ENCODE measurements at regions not wholly inside any gene's neighbourhood (a gene's known extent, or its start where the extent isn't known, plus 50 kb on each side); places are given as distances from the start of the nearest gene placed in this dataset.

DNA sequence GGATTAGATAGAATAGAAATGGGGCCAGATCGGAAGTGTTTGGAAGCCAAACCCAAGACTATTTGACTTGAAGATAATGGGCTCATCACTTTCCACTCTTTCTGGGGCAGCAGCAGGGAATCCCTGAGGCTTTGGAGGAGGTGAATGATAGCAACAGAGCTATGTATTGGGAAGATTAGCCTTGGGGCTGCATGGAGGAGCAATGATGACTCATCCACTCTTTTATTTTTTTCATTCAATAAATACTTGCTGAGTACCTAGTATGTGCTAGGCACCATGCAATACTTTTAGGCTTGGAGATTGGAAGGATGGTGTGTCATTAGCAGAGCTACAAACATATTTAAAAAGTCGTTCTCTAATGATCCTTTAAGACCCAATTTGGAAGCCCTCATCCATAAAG is 166.9 kb upstream of the FOXD3 start:
- Histone ChIP-seq H3K4me1 (ENCODE audit: insufficient read depth) (no peaks in the 10 kb centered on the region), H4K20me1 (replicated peaks; ENCODE audit: insufficient read depth) (no peaks in the 10 kb centered on the region), H3K27ac (ENCODE audit: low read depth) (no peak overlapping the region), H3F3A (replicated peaks; ENCODE audit: low read depth) (no peaks in the 10 kb centered on the region), H3K4me2 (no peak overlapping the region), H3K9me2 (ENCODE audit: insufficient read depth) (no peaks in the 10 kb centered on the region), H3K79me2 (replicated peaks; ENCODE audit: insufficient read depth) (no peaks in the 10 kb centered on the region), H3K27me3 (ENCODE audit: insufficient read depth) (no peaks in the 10 kb centered on the region), H2AFZ (peak overlapping the region; percentile 28; the same call in 1 of the 2 replicates), H3K4me3 (no peak overlapping the region), H3K36me3 (ENCODE audit: insufficient read depth) (no peaks in the 10 kb centered on the region)
- H3K4me1 Mint-ChIP-seq = peaks cover 5% of the 10 kb centered on the region
- H3K27me3 Mint-ChIP-seq (ENCODE audit: insufficient read depth, low read depth, poor library complexity) = peaks cover 2% of the 10 kb centered on the region
- TF ChIP-seq, protein P1, sequence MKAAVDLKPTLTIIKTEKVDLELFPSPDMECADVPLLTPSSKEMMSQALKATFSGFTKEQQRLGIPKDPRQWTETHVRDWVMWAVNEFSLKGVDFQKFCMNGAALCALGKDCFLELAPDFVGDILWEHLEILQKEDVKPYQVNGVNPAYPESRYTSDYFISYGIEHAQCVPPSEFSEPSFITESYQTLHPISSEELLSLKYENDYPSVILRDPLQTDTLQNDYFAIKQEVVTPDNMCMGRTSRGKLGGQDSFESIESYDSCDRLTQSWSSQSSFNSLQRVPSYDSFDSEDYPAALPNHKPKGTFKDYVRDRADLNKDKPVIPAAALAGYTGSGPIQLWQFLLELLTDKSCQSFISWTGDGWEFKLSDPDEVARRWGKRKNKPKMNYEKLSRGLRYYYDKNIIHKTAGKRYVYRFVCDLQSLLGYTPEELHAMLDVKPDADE (IDR thresholded peaks at IDR 0.05) = no peak
- TF ChIP-seq NANOG (IDR thresholded peaks at IDR 0.05; ENCODE audit: borderline replicate concordance) (no peak), ZNF114 (CRISPR knock-in tag; IDR thresholded peaks at IDR 0.05) (no peak), CREB1 (CRISPR knock-in tag; IDR thresholded peaks at IDR 0.05; ENCODE audit: low read depth) (no peak), STAT1 (IDR thresholded peaks at IDR 0.05; ENCODE audit: unreplicated experiment) (no peak), POLR2AphosphoS5 (IDR thresholded peaks at IDR 0.05; ENCODE audit: low read depth) (no peak), EZH2 (IDR thresholded peaks at IDR 0.05; ENCODE audit: low read depth, unreplicated experiment) (no peak), ZNF331 (CRISPR knock-in tag; IDR thresholded peaks at IDR 0.05; ENCODE audit: low read depth) (no peak), EZH2phosphoT487 (IDR thresholded peaks at IDR 0.05; ENCODE audit: unreplicated experiment) (no peak), JUNB (IDR thresholded peaks at IDR 0.05; ENCODE audit: unreplicated experiment) (no peak)
- TF ChIP-seq, protein P2, sequence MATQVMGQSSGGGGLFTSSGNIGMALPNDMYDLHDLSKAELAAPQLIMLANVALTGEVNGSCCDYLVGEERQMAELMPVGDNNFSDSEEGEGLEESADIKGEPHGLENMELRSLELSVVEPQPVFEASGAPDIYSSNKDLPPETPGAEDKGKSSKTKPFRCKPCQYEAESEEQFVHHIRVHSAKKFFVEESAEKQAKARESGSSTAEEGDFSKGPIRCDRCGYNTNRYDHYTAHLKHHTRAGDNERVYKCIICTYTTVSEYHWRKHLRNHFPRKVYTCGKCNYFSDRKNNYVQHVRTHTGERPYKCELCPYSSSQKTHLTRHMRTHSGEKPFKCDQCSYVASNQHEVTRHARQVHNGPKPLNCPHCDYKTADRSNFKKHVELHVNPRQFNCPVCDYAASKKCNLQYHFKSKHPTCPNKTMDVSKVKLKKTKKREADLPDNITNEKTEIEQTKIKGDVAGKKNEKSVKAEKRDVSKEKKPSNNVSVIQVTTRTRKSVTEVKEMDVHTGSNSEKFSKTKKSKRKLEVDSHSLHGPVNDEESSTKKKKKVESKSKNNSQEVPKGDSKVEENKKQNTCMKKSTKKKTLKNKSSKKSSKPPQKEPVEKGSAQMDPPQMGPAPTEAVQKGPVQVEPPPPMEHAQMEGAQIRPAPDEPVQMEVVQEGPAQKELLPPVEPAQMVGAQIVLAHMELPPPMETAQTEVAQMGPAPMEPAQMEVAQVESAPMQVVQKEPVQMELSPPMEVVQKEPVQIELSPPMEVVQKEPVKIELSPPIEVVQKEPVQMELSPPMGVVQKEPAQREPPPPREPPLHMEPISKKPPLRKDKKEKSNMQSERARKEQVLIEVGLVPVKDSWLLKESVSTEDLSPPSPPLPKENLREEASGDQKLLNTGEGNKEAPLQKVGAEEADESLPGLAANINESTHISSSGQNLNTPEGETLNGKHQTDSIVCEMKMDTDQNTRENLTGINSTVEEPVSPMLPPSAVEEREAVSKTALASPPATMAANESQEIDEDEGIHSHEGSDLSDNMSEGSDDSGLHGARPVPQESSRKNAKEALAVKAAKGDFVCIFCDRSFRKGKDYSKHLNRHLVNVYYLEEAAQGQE (IDR thresholded peaks at IDR 0.05; ENCODE audit: unreplicated experiment) = no peak
- TF ChIP-seq, protein P3, sequence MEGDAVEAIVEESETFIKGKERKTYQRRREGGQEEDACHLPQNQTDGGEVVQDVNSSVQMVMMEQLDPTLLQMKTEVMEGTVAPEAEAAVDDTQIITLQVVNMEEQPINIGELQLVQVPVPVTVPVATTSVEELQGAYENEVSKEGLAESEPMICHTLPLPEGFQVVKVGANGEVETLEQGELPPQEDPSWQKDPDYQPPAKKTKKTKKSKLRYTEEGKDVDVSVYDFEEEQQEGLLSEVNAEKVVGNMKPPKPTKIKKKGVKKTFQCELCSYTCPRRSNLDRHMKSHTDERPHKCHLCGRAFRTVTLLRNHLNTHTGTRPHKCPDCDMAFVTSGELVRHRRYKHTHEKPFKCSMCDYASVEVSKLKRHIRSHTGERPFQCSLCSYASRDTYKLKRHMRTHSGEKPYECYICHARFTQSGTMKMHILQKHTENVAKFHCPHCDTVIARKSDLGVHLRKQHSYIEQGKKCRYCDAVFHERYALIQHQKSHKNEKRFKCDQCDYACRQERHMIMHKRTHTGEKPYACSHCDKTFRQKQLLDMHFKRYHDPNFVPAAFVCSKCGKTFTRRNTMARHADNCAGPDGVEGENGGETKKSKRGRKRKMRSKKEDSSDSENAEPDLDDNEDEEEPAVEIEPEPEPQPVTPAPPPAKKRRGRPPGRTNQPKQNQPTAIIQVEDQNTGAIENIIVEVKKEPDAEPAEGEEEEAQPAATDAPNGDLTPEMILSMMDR (conservative IDR thresholded peaks at IDR 0.05; ENCODE audit: low read depth in 2 of 2) = no peak
- TF ChIP-seq, protein P4, sequence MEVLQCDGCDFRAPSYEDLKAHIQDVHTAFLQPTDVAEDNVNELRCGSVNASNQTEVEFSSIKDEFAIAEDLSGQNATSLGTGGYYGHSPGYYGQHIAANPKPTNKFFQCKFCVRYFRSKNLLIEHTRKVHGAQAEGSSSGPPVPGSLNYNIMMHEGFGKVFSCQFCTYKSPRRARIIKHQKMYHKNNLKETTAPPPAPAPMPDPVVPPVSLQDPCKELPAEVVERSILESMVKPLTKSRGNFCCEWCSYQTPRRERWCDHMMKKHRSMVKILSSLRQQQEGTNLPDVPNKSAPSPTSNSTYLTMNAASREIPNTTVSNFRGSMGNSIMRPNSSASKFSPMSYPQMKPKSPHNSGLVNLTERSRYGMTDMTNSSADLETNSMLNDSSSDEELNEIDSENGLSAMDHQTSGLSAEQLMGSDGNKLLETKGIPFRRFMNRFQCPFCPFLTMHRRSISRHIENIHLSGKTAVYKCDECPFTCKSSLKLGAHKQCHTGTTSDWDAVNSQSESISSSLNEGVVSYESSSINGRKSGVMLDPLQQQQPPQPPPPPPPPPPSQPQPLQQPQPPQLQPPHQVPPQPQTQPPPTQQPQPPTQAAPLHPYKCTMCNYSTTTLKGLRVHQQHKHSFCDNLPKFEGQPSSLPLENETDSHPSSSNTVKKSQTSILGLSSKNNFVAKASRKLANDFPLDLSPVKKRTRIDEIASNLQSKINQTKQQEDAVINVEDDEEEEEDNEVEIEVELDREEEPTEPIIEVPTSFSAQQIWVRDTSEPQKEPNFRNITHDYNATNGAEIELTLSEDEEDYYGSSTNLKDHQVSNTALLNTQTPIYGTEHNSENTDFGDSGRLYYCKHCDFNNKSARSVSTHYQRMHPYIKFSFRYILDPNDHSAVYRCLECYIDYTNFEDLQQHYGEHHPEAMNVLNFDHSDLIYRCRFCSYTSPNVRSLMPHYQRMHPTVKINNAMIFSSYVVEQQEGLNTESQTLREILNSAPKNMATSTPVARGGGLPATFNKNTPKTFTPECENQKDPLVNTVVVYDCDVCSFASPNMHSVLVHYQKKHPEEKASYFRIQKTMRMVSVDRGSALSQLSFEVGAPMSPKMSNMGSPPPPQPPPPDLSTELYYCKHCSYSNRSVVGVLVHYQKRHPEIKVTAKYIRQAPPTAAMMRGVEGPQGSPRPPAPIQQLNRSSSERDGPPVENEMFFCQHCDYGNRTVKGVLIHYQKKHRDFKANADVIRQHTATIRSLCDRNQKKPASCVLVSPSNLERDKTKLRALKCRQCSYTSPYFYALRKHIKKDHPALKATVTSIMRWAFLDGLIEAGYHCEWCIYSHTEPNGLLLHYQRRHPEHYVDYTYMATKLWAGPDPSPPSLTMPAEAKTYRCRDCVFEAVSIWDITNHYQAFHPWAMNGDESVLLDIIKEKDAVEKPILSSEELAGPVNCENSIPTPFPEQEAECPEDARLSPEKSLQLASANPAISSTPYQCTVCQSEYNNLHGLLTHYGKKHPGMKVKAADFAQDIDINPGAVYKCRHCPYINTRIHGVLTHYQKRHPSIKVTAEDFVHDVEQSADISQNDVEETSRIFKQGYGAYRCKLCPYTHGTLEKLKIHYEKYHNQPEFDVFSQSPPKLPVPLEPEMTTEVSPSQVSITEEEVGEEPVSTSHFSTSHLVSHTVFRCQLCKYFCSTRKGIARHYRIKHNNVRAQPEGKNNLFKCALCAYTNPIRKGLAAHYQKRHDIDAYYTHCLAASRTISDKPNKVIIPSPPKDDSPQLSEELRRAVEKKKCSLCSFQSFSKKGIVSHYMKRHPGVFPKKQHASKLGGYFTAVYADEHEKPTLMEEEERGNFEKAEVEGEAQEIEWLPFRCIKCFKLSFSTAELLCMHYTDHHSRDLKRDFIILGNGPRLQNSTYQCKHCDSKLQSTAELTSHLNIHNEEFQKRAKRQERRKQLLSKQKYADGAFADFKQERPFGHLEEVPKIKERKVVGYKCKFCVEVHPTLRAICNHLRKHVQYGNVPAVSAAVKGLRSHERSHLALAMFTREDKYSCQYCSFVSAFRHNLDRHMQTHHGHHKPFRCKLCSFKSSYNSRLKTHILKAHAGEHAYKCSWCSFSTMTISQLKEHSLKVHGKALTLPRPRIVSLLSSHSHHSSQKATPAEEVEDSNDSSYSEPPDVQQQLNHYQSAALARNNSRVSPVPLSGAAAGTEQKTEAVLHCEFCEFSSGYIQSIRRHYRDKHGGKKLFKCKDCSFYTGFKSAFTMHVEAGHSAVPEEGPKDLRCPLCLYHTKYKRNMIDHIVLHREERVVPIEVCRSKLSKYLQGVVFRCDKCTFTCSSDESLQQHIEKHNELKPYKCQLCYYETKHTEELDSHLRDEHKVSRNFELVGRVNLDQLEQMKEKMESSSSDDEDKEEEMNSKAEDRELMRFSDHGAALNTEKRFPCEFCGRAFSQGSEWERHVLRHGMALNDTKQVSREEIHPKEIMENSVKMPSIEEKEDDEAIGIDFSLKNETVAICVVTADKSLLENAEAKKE (CRISPR knock-in tag; IDR thresholded peaks at IDR 0.05) = no peak
- ATAC-seq = no peak
- no peak overlapping the region for H3K27ac Mint-ChIP-seq
- no peak for DNase-seq (ENCODE audit: low spot score)
- H3K36me3 Mint-ChIP-seq (ENCODE audit: low read depth) = no peaks in the 10 kb centered on the region
- no peak overlapping the region for H3K4me3 Mint-ChIP-seq
- H3K9me3 Mint-ChIP-seq = no peaks in the 10 kb centered on the region
